Common myeloid progenitor, CD34-positive (primary cell): ENCODE measurements at regions not wholly inside any gene's neighbourhood (a gene's known extent, or its start where the extent isn't known, plus 50 kb on each side); places are given as distances from the start of the nearest gene placed in this dataset.

Experiments
- CTCF ChIA-PET: fragments of 350-600 bp; sonication (Branson Sonifier 250); formaldehyde crosslinking; loops from one replicate; lab custom pipeline; 2021; ENCODE audit warnings: antibody characterized with exemption; lab: Charles Lee
- POLR2A ChIA-PET: fragments of 350-600 bp; sonication (Branson Sonifier 250); formaldehyde crosslinking; loops from one replicate; lab custom pipeline; 2021; ENCODE audit warnings: antibody characterized with exemption; lab: Charles Lee
- DNase-seq, 3 donors: peaks; one replicate each; pipeline versions ENCODE4 v3.0.0 to v3.0.0-alpha.2; 2013
- H3K27ac ChIP-seq, 2 experiments: 1 replicate in 1 of 2; 2 replicates in 1 of 2; pipeline ENCODE4 v1.7.0; 2013; ENCODE audit warnings: inconsistent platforms in 2 of 2, low read length in 2 of 2, mild to moderate bottlenecking in 2 of 2, low read depth in 1 of 2, moderate library complexity in 1 of 2; ENCODE audit not compliant: severe bottlenecking in 2 of 2, insufficient read depth in 1 of 2, poor library complexity in 1 of 2
- H3K27me3 ChIP-seq, 5 experiments: replicated peaks in 2 of 5; 1 replicate in 3 of 5; 2 replicates in 2 of 5; pipeline versions ENCODE4 v1.6.1 to v1.7.0; 2013; ENCODE audit warnings: low read length in 4 of 5, mild to moderate bottlenecking in 2 of 5, moderate library complexity in 2 of 5, inconsistent platforms in 1 of 5; ENCODE audit not compliant: insufficient read depth in 5 of 5, control insufficient read depth in 4 of 5
- H3K36me3 ChIP-seq, 4 experiments: 1 replicate in 2 of 4; 2 replicates in 2 of 4; pipeline versions ENCODE4 v1.6.1 to v1.7.0; 2013; ENCODE audit warnings: low read length in 3 of 4, control low read depth in 1 of 4, mild to moderate bottlenecking in 1 of 4; ENCODE audit not compliant: control insufficient read depth in 4 of 4, insufficient read depth in 4 of 4
- H3K4me1 ChIP-seq, 4 experiments: 1 replicate in 3 of 4; 2 replicates in 1 of 4; pipeline versions ENCODE4 v1.6.1 to v1.7.1; 2013; ENCODE audit warnings: low read length in 3 of 4, mild to moderate bottlenecking in 3 of 4, control low read depth in 1 of 4, inconsistent platforms in 1 of 4, moderate library complexity in 1 of 4; ENCODE audit not compliant: control insufficient read depth in 4 of 4, insufficient read depth in 4 of 4; ENCODE audit errors: control extremely low read depth in 1 of 4
- H3K4me3 ChIP-seq, 7 experiments: 1 replicate in 4 of 7; 2 replicates in 3 of 7; pipeline versions ENCODE4 v1.5.1 to v1.7.0; 2013; ENCODE audit warnings: mild to moderate bottlenecking in 7 of 7, low read length in 6 of 7, moderate library complexity in 6 of 7, inconsistent platforms in 2 of 7, low read depth in 2 of 7, control low read depth in 1 of 7; ENCODE audit not compliant: insufficient read depth in 4 of 7, control insufficient read depth in 1 of 7; ENCODE audit errors: extremely low read depth in 1 of 7
- H3K9me3 ChIP-seq, 5 experiments: 1 replicate in 4 of 5; 2 replicates in 1 of 5; pipeline versions ENCODE4 v1.6.1 to v1.7.1; 2013; ENCODE audit warnings: low read length in 4 of 5, mild to moderate bottlenecking in 2 of 5, inconsistent platforms in 1 of 5, low read depth in 1 of 5, moderate library complexity in 1 of 5; ENCODE audit not compliant: control insufficient read depth in 4 of 5, insufficient read depth in 2 of 5; ENCODE audit errors: control extremely low read depth in 1 of 5
- WGBS: methylation state at CpG from one replicate; pipeline ENCODE4 v1.1.5; 2013; ENCODE audit not compliant: insufficient coverage; 5-methylcytosine and 5-hydroxymethylcytosine counted together

DNA sequence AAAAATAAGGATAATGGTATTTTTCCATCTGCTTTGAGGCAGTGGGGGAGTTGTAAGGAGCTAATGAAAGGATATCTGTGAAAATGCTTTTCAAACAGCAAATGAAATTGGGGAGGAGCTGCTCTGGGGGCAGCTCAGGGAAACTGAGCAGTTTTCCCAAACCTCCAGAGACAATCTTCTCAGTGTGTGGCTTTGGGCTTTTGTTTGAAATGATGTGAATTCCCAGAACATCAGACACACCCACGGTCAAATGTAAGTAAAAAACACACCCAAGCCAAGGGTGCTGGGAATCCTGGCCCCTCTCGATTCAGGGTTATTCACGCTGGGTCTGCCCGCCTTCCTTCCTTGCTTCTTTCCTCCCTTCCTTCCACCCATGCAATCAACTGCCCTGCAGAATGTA, 512.6 kb downstream of the BNC2 start:
- no peak overlapping the region for H3K4me3 ChIP-seq
- POLR2A ChIA-PET: no interaction called here
- 100% methylated on average over 3 of the region's 4 CpGs for WGBS
- no peak for DNase-seq
- CTCF ChIA-PET: no interaction called here
- no peaks in the 10 kb centered on the region for H3K36me3 ChIP-seq
- H3K4me1 ChIP-seq: no peaks in the 10 kb centered on the region
- peaks cover 0 to 2% (median 0%) of the 10 kb centered on the region in 5 experiments for H3K9me3 ChIP-seq
- no peak overlapping the region for H3K27ac ChIP-seq
- peaks cover 0 to 1% (median 0%) of the 10 kb centered on the region in 5 experiments for H3K27me3 ChIP-seq

DNA sequence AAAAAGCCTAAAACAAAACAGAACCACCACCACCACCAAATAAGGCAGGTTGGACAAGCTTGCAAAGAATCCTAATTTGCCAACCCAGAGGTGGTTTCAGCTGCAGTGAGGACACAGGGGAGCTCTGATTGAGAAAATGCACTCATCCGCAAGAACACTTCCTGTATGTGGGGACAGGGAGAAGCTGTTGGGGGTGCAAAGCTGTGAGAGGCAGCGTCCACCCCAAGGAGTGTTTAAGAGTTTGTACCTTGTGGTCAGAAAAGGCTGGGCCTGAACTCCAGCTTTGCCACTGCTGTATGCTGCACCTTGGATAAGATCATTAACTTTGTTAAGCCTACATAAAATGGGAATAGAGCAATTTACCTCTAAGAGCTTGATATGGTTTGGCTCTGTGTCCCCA, 511.7 kb downstream of the BNC2 start:
- Histone ChIP-seq H3K27me3 (peaks cover 0 to 2% (median 0%) of the 10 kb centered on the region in 5 experiments), H3K36me3 (no peaks in the 10 kb centered on the region), H3K9me3 (peaks cover 0 to 2% (median 0%) of the 10 kb centered on the region in 5 experiments), H3K27ac (no peak overlapping the region), H3K4me3 (no peak overlapping the region), H3K4me1 (no peaks in the 10 kb centered on the region)
- ChIA-PET POLR2A (no interaction called here), CTCF (no interaction called here)
- DNase-seq: no peak
- 100% methylated on average over 2 of the region's 2 CpGs for WGBS
